BE2C (cell line): ENCODE measurements at regions not wholly inside any gene's neighbourhood (a gene's known extent, or its start where the extent isn't known, plus 50 kb on each side); places are given as distances from the start of the nearest gene placed in this dataset.
"Not testable (repeated sequence)": the region's sequence is repeated elsewhere in the genome, so short reads cannot be mapped to it uniquely, and the experiment has no call there.

Experiments used
- DNase-seq: peaks from one replicate; pipeline ENCODE4 v3.0.0-alpha.2; 2020
- H3K27me3 ChIP-seq: fragments of 250-450 bp; sonication (Bioruptor Pico); 2 replicates; pipeline ENCODE4 v1.5.1; 2020; ENCODE audit warnings: mild to moderate bottlenecking
- H3K36me3 ChIP-seq: fragments of 250-450 bp; sonication (Bioruptor Pico); 2 replicates; pipeline ENCODE4 v1.5.1; 2020; ENCODE audit warnings: mild to moderate bottlenecking
- H3K4me1 ChIP-seq: fragments of 250-450 bp; sonication (Bioruptor Pico); 2 replicates; pipeline ENCODE4 v1.5.1; 2020
- H3K4me3 ChIP-seq: 2 replicates; pipeline ENCODE4 v1.5.1; 2011; ENCODE audit warnings: low read depth, low read length
- H3K9me3 ChIP-seq: fragments of 250-450 bp; sonication (Bioruptor Pico); 2 replicates; pipeline ENCODE4 v1.5.1; 2020
- TF ChIP-seq, protein P1 (sequence below): IDR thresholded peaks from 2 replicates; pipeline ENCODE4 v1.5.1; 2012; ENCODE audit warnings: mild to moderate bottlenecking, low read depth, low read length

DNA sequence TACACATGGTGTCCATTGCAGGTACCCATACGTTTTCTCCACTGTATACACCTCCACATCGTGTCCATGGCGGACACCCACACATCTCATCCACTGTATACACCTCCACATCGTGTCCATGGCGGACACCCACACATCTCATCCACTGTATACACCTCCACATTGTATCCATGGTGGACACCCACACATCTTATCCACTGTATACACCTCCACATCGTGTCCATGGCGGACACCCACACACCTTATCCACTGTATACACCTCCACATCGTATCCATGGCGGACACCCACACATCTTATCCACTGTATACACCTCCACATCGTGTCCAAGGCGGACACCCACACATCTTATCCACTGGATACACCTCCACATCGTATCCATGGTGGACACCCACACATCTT is 50.4 kb upstream of the TTC34 start:
- not testable (repeated sequence) for H3K4me1 ChIP-seq, H3K4me3 ChIP-seq, DNase-seq, H3K9me3 ChIP-seq, H3K36me3 ChIP-seq
- peaks cover 36% of the 10 kb centered on the region for H3K27me3 ChIP-seq

DNA sequence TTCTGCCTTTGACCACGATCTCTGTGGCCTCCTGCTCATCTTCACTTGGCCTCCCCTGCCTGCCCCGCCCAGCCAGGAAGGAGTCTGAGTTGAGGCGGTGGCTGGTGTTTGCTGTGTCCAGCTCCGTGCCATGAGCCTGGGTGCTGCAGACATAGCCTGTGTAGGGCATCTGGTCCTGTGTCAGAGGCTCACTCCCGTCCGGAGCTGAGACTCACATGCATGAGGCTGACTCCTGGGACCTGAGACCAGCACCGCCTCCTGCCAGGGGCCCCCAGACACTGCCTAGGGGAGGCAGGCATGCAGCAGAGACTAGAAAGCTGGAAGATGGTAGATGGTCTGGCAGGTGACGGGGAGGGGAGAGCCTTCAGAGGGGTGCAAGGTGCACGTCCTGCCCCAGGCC is 52.2 kb upstream of the TTC34 start:
- Histone ChIP-seq H3K27me3 (peaks cover 25% of the 10 kb centered on the region), H3K9me3 (no peaks in the 10 kb centered on the region)
- TF ChIP-seq, protein P1, sequence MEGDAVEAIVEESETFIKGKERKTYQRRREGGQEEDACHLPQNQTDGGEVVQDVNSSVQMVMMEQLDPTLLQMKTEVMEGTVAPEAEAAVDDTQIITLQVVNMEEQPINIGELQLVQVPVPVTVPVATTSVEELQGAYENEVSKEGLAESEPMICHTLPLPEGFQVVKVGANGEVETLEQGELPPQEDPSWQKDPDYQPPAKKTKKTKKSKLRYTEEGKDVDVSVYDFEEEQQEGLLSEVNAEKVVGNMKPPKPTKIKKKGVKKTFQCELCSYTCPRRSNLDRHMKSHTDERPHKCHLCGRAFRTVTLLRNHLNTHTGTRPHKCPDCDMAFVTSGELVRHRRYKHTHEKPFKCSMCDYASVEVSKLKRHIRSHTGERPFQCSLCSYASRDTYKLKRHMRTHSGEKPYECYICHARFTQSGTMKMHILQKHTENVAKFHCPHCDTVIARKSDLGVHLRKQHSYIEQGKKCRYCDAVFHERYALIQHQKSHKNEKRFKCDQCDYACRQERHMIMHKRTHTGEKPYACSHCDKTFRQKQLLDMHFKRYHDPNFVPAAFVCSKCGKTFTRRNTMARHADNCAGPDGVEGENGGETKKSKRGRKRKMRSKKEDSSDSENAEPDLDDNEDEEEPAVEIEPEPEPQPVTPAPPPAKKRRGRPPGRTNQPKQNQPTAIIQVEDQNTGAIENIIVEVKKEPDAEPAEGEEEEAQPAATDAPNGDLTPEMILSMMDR = no peak

DNA sequence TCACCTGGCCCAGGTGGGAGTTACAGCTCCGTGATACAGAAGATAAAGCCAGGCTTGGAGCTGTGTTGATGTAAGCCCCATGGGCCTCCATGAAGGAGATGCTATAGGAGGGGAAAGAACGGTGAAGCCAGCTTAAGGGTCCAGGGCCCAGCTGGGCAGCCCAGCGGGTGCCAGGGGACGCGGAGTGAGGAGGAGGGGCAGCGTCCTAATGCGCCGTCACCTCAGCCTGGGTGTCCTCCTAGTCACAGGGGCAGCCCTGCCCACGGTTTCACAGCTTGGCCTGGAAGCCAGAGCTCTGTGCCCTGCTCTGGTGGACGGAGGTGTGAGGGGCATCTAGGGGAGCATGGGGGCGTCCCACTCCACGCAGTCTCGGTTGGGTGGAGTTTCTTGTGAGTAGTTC is 52.7 kb upstream of the TTC34 start:
- DNase-seq = no peak
- Histone ChIP-seq H3K27me3 (peaks cover 25% of the 10 kb centered on the region), H3K36me3 (no peaks in the 10 kb centered on the region), H3K4me1 (no peaks in the 10 kb centered on the region), H3K9me3 (no peaks in the 10 kb centered on the region), H3K4me3 (no peak overlapping the region)
- TF ChIP-seq, protein P1 = no peak

More for the DNA sequence above, 52.2 kb upstream of the TTC34 start:
- no peaks in the 10 kb centered on the region for H3K4me1 ChIP-seq
- no peaks in the 10 kb centered on the region for H3K36me3 ChIP-seq
- no peak for DNase-seq
- no peak overlapping the region for H3K4me3 ChIP-seq

DNA sequence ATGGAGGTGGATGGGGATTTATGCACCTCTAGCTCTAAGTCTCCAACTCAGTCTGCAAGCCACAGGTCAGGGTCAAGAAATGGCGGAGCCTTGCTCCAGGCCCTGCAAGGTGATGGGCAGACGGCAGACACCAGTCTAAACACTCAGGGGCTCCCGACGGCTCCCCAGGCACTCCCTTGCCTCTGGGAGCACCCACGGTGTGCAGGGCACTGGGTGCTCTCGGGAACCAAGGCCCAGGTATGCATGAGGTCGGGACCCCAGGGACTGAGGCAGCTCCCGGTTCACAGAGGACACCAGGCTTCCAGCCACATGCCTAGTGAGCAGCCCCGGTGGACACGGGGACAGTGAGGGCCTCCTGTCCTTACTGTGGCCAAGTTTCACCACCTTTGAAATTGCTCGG is 53.1 kb upstream of the TTC34 start:
- Histone ChIP-seq H3K4me3 (no peak overlapping the region), H3K9me3 (no peaks in the 10 kb centered on the region), H3K36me3 (no peaks in the 10 kb centered on the region), H3K4me1 (no peaks in the 10 kb centered on the region), H3K27me3 (peaks cover 25% of the 10 kb centered on the region)
- TF ChIP-seq, protein P1 = no peak
- no peak for DNase-seq

DNA sequence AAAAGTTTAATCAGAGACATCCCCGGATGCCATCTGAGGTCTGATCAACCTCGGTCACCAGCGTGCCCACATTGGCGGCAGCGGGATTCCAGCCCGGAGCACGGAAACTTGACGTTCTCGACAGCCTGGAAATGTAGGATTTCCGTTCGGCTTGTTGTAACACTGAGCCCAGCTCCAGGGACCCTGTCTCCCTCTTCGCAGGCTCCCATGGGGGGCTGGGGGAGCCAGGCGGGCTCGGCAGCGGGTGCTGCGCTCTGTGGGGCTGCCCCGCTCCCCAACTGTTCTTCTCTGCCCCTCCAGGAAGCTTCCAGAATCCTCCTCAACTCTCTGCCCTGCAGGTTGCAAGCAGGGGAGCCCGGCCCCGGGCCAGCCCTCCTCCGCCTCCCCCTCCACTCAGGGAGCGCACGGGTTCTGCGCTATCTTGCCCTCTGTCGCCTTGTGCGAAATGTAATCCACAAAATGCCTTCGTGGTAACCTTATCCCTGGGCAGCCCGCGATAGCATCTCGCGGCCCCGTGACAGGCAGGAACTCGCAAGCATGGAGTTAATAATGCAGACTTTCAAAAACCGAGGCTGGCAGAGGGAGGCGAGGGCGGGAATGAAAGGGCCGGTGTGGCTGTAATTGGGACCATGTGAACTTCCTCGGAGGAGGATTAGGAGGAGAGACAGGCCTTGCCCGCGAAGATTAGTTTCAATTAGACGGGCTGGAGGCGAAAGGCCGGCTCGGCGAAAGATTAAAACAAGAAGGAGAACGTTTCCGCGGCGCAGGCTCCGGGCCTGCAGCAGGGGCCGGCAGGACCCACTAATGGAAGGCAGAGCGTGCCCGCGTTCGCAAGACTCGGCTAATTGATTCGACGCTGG is 53.9 kb upstream of the TTC34 start:
- Histone ChIP-seq H3K9me3 (no peaks in the 10 kb centered on the region), H3K4me1 (no peaks in the 10 kb centered on the region), H3K4me3 (no peak overlapping the region), H3K36me3 (no peaks in the 10 kb centered on the region), H3K27me3 (peaks cover 25% of the 10 kb centered on the region)
- TF ChIP-seq, protein P1 = no peak
- DNase-seq = no peak

DNA sequence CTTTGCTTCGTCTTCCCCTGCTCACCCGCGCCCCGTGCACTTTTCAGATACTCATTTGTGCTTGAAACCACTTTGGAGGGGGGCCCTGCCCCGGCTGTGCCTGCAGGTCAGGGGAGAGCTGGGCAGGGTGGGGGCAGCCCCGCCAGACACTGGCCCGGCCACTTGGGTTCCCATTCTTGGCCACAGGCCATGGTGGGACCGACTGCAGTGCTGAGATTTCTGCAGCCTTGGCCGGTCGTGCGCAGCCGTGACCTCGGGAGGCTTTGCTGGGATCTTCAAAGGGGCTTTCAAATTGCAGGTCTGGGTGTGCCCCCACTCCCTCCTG is 54.5 kb upstream of the TTC34 start:
- TF ChIP-seq, protein P1 = no peak
- H3K27me3 ChIP-seq = peaks cover 25% of the 10 kb centered on the region
- no peak overlapping the region for H3K4me3 ChIP-seq
- no peaks in the 10 kb centered on the region for H3K9me3 ChIP-seq
- no peak for DNase-seq
- no peaks in the 10 kb centered on the region for H3K4me1 ChIP-seq
- no peaks in the 10 kb centered on the region for H3K36me3 ChIP-seq
